Neural cell (in vitro differentiated cells): ENCODE measurements at regions not wholly inside any gene's neighbourhood (a gene's known extent, or its start where the extent isn't known, plus 50 kb on each side); places are given as distances from the start of the nearest gene placed in this dataset.
"Not testable (repeated sequence)": the region's sequence is repeated elsewhere in the genome, so short reads cannot be mapped to it uniquely, and the experiment has no call there.

Experiments
- EP300 ChIP-seq: fragments of 450-650 bp; conservative IDR thresholded peaks from 2 replicates; pipeline ENCODE4 v1.6.1; 2014; ENCODE audit warnings: antibody characterized with exemption, mild to moderate bottlenecking, moderate library complexity; ENCODE audit not compliant: poor library complexity, severe bottlenecking
- MXI1 ChIP-seq: fragments of 450-650 bp; conservative IDR thresholded peaks from 2 replicates; pipeline ENCODE4 v1.6.1; 2014; ENCODE audit warnings: antibody characterized with exemption, mild to moderate bottlenecking; ENCODE audit not compliant: poor library complexity, severe bottlenecking
- TF ChIP-seq, protein P1 (sequence below): fragments of 450-650 bp; IDR thresholded peaks from 2 replicates; pipeline ENCODE4 v1.5.1; 2014; ENCODE audit warnings: antibody characterized with exemption, mild to moderate bottlenecking, moderate library complexity; ENCODE audit not compliant: poor library complexity, severe bottlenecking
- TF ChIP-seq, protein P2 (sequence below): IDR thresholded peaks from 2 replicates; pipeline ENCODE4 v1.6.1; 2012; ENCODE audit warnings: borderline replicate concordance

DNA sequence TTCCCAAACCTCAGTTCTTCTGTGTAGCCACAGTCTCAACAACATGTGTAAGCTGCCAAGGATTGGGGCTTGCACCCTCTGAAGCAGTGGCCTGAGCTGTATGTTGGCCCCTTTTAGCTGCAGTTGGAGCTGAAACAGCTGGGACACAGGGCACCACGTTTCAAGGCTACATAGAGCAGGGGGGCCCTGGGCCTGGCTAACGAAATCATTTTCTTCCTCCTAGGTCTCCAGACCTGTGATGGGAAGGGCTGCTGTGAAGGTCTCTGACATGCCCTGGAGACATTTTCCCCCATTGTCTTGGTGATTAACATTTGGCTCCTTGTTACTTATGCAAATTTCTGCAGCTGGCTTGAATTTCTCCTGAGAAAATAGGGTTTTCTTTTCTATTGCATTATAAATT is 112.6 kb downstream of the PDHA2 start:
- TF ChIP-seq EP300, MXI1: not testable (repeated sequence)
- TF ChIP-seq, protein P1, sequence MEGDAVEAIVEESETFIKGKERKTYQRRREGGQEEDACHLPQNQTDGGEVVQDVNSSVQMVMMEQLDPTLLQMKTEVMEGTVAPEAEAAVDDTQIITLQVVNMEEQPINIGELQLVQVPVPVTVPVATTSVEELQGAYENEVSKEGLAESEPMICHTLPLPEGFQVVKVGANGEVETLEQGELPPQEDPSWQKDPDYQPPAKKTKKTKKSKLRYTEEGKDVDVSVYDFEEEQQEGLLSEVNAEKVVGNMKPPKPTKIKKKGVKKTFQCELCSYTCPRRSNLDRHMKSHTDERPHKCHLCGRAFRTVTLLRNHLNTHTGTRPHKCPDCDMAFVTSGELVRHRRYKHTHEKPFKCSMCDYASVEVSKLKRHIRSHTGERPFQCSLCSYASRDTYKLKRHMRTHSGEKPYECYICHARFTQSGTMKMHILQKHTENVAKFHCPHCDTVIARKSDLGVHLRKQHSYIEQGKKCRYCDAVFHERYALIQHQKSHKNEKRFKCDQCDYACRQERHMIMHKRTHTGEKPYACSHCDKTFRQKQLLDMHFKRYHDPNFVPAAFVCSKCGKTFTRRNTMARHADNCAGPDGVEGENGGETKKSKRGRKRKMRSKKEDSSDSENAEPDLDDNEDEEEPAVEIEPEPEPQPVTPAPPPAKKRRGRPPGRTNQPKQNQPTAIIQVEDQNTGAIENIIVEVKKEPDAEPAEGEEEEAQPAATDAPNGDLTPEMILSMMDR, result not testable (repeated sequence)
- TF ChIP-seq, protein P2, sequence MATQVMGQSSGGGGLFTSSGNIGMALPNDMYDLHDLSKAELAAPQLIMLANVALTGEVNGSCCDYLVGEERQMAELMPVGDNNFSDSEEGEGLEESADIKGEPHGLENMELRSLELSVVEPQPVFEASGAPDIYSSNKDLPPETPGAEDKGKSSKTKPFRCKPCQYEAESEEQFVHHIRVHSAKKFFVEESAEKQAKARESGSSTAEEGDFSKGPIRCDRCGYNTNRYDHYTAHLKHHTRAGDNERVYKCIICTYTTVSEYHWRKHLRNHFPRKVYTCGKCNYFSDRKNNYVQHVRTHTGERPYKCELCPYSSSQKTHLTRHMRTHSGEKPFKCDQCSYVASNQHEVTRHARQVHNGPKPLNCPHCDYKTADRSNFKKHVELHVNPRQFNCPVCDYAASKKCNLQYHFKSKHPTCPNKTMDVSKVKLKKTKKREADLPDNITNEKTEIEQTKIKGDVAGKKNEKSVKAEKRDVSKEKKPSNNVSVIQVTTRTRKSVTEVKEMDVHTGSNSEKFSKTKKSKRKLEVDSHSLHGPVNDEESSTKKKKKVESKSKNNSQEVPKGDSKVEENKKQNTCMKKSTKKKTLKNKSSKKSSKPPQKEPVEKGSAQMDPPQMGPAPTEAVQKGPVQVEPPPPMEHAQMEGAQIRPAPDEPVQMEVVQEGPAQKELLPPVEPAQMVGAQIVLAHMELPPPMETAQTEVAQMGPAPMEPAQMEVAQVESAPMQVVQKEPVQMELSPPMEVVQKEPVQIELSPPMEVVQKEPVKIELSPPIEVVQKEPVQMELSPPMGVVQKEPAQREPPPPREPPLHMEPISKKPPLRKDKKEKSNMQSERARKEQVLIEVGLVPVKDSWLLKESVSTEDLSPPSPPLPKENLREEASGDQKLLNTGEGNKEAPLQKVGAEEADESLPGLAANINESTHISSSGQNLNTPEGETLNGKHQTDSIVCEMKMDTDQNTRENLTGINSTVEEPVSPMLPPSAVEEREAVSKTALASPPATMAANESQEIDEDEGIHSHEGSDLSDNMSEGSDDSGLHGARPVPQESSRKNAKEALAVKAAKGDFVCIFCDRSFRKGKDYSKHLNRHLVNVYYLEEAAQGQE, result not testable (repeated sequence)
